K562 (cell line): ENCODE measurements at regions not wholly inside any gene's neighbourhood (a gene's known extent, or its start where the extent isn't known, plus 50 kb on each side); places are given as distances from the start of the nearest gene placed in this dataset.

ENCODE experiments used
- ATAC-seq: fragments of 200-7000 bp; cut with Tn5 transposase; 3 replicates; pipeline ENCODE4 v1.9.1; 2020; ENCODE audit warnings: moderate library complexity
- BruUV-seq: library from RNA; stranded (reverse); fragments of 400-500 nt; replicated peaks from 2 replicates; lab custom pipeline; 2021; lab: Mats Ljungman, UMichigan
- CTCF ChIA-PET: fragments of 300-600 bp; formaldehyde crosslinking; extraction: SDS; loops from one replicate; lab custom pipeline; 2021; ENCODE audit warnings: low intra/inter-chr PET ratio; lab: Yijun Ruan, JAX
- POLR2A ChIA-PET: fragments of 300-600, 350-650 bp; sonication (Branson Sonifier 250); formaldehyde crosslinking; extraction: SDS; loops from one replicate; lab custom pipeline; 2021; ENCODE audit warnings: antibody characterized with exemption, inconsistent platforms; lab: Yijun Ruan, JAX
- DNase-seq, 4 experiments: peaks; one replicate each; pipeline versions ENCODE4 v3.0.0 to v3.0.0-alpha.2; 2011 to 2018; ENCODE audit warnings: low spot score in 3 of 4, mixed read lengths in 3 of 4; ENCODE audit errors: extremely low read depth in 1 of 4
- FAIRE-seq: peaks from 2 replicates; lab custom pipeline; 2011; peaks lifted over from hg19 to GRCh38; lab: Jason Lieb, UNC
- H2AFZ ChIP-seq: 2 replicates; pipeline ENCODE4 v1.6.0; 2011; ENCODE audit warnings: low read depth, low read length, control low read depth, inconsistent platforms
- H3K27ac ChIP-seq: fragments of 200-600 bp; 3 replicates; pipeline ENCODE4 v1.8.0; 2011; ENCODE audit warnings: low read depth, mild to moderate bottlenecking, control low read depth, inconsistent platforms, low read length, moderate library complexity, mixed read lengths; ENCODE audit errors: extremely low read depth
- H3K27me3 ChIP-seq, 2 experiments: fragments of 300-600 bp in 1 of 2; 2 replicates in 1 of 2; 3 replicates in 1 of 2; pipeline versions ENCODE4 v1.6.0 to v1.8.0; 2011; ENCODE audit warnings: inconsistent platforms in 2 of 2, low read length in 2 of 2, mild to moderate bottlenecking in 1 of 2, mixed read lengths in 1 of 2, moderate library complexity in 1 of 2; ENCODE audit not compliant: control insufficient read depth in 2 of 2, insufficient read depth in 2 of 2
- H3K36me3 ChIP-seq: fragments of 300-600 bp; 3 replicates; pipeline ENCODE4 v1.8.0; 2011; ENCODE audit warnings: mild to moderate bottlenecking, low read length, inconsistent platforms; ENCODE audit not compliant: control insufficient read depth, insufficient read depth
- H3K4me1 ChIP-seq, 2 experiments: fragments of 200-600 bp in 1 of 2; replicated peaks in 1 of 2; 2 replicates in 1 of 2; 3 replicates in 1 of 2; pipeline versions ENCODE4 v1.5.1 to v1.8.0; 2011; ENCODE audit warnings: inconsistent platforms in 2 of 2, low read length in 2 of 2, mild to moderate bottlenecking in 1 of 2, mixed read lengths in 1 of 2, moderate library complexity in 1 of 2; ENCODE audit not compliant: control insufficient read depth in 2 of 2, insufficient read depth in 2 of 2
- H3K4me2 ChIP-seq: 2 replicates; pipeline ENCODE4 v1.6.1; 2011; ENCODE audit warnings: low read length, control low read depth, inconsistent platforms, mixed read lengths; ENCODE audit not compliant: insufficient read depth
- H3K4me3 ChIP-seq: fragments of 200-600 bp; sonication (generic), shearing (Covaris generic); 2 replicates; pipeline ENCODE4 v1.5.1; 2016; ENCODE audit warnings: control low read depth, inconsistent platforms
- H3K79me2 ChIP-seq: fragments of 200-600 bp; 3 replicates; pipeline ENCODE4 v1.8.0; 2011; ENCODE audit warnings: low read length, inconsistent platforms; ENCODE audit not compliant: control insufficient read depth, insufficient read depth
- H3K9ac ChIP-seq, 2 experiments: 2 replicates each; pipeline versions ENCODE4 v1.6.0 to v1.6.1; 2011; ENCODE audit warnings: low read depth in 2 of 2, low read length in 2 of 2, control low read depth in 1 of 2, inconsistent platforms in 1 of 2, mild to moderate bottlenecking in 1 of 2, mixed read lengths in 1 of 2; ENCODE audit not compliant: insufficient read depth in 1 of 2
- H3K9me1 ChIP-seq: one replicate; pipeline ENCODE4 v1.6.0; 2011; ENCODE audit warnings: inconsistent platforms, mild to moderate bottlenecking, low read length, moderate library complexity; ENCODE audit not compliant: control insufficient read depth, insufficient read depth
- H3K9me3 ChIP-seq: replicated peaks from 2 replicates; pipeline ENCODE4 v1.5.1; 2011; ENCODE audit warnings: low read depth, low read length, inconsistent platforms; ENCODE audit not compliant: control insufficient read depth, insufficient read depth
- H4K20me1 ChIP-seq: replicated peaks from 2 replicates; pipeline ENCODE4 v1.6.1; 2011; ENCODE audit warnings: low read length, inconsistent platforms, mixed read lengths; ENCODE audit not compliant: control insufficient read depth, insufficient read depth
- FOXJ2 ChIP-seq: fragments of 200-800 bp; sonication (Bioruptor generic); IDR thresholded peaks from 2 replicates; pipeline ENCODE4 v1.6.1; 2016; ENCODE audit warnings: missing genetic modification characterization, missing compliant biosample characterization
- MAFF ChIP-seq: IDR thresholded peaks from 2 replicates; pipeline ENCODE4 v1.6.1; 2012; ENCODE audit warnings: low read length, improper control_type of control experiment
- MYBL2 ChIP-seq, 2 experiments: fragments of 450-650 bp in 1 of 2; sonication (generic) in 1 of 2; formaldehyde crosslinking in 1 of 2; IDR thresholded peaks; 2 replicates each; pipeline versions ENCODE4 v1.6.1 to v1.8.1; 2017 to 2022; ENCODE audit warnings: borderline replicate concordance in 1 of 2, inconsistent platforms in 1 of 2, low read depth in 1 of 2, mild to moderate bottlenecking in 1 of 2, missing genetic modification reagents in 1 of 2, moderate library complexity in 1 of 2
- NR3C1 ChIP-seq: sonication (generic); formaldehyde crosslinking; IDR thresholded peaks from 2 replicates; pipeline ENCODE4 v1.8.1; 2022; ENCODE audit warnings: missing genetic modification reagents
- PKNOX1 ChIP-seq: fragments of 450-650 bp; IDR thresholded peaks from 2 replicates; pipeline ENCODE4 v1.6.1; 2016
- SMAD3 ChIP-seq: fragments of 450-650 bp; formaldehyde crosslinking; conservative IDR thresholded peaks from 2 replicates; pipeline ENCODE4 v1.4.0; 2020; ENCODE audit warnings: mild to moderate bottlenecking
- SREBF1 ChIP-seq: fragments of 150-350 bp; IDR thresholded peaks from 2 replicates; pipeline ENCODE4 v1.6.1; 2014; ENCODE audit warnings: antibody characterized with exemption, low read depth, low read length, borderline replicate concordance
- TRIM25 ChIP-seq: fragments of 450-650 bp; IDR thresholded peaks from 2 replicates; pipeline ENCODE4 v1.7.0; 2016; ENCODE audit warnings: borderline replicate concordance
- YY1 ChIP-seq, 3 experiments: IDR thresholded peaks; 2 replicates each; pipeline ENCODE4 v1.6.1; 2011; ENCODE audit warnings: low read length in 2 of 3, mild to moderate bottlenecking in 2 of 3, moderate library complexity in 2 of 3, borderline replicate concordance in 1 of 3, control low read depth in 1 of 3, low read depth in 1 of 3; ENCODE audit not compliant: insufficient read depth in 3 of 3, insufficient replicate concordance in 2 of 3, control insufficient read depth in 1 of 3, insufficient read length in 1 of 3; ENCODE audit errors: extremely low read depth in 1 of 3
- ZBTB2 ChIP-seq: fragments of 450-650 bp; IDR thresholded peaks from 2 replicates; pipeline ENCODE4 v1.6.1; 2016; ENCODE audit warnings: antibody characterized with exemption
- ZBTB26 ChIP-seq: fragments of 450-650 bp; formaldehyde crosslinking; IDR thresholded peaks from 2 replicates; pipeline ENCODE4 v1.4.0; 2022; ENCODE audit warnings: missing genetic modification characterization
- ZNF277 ChIP-seq: fragments of 250-450 bp; sonication (Bioruptor Pico); IDR thresholded peaks from 2 replicates; pipeline ENCODE4 v1.8.0; 2022; ENCODE audit warnings: inconsistent platforms, mild to moderate bottlenecking, moderate library complexity, borderline replicate concordance
- ZNF75A ChIP-seq: fragments of 450-650 bp; formaldehyde crosslinking; IDR thresholded peaks from 2 replicates; pipeline ENCODE4 v1.4.0; 2020; ENCODE audit warnings: mild to moderate bottlenecking
- WGBS: fragments of 100-300 bp; shearing (Covaris generic); methylation state at CpG from one replicate; pipeline ENCODE4 v1.1.6; 2016; ENCODE audit warnings: low coverage, mixed read lengths; ENCODE audit not compliant: insufficient coverage; ENCODE audit errors: missing lambda C conversion rate; 5-methylcytosine and 5-hydroxymethylcytosine counted together
- in situ Hi-C: fragments of 300-500 bp; cut with MboI; formaldehyde crosslinking; loops from 4 replicates; pipeline ENCODE4 v1.15.0; 2018; ENCODE audit warnings: inconsistent platforms, mixed read lengths
- intact Hi-C: fragments of 100-400 bp; cut with micrococcal nuclease; formaldehyde crosslinking; loops from 2 replicates; pipeline ENCODE4 v1.14.2; 2022

- FAIRE-seq (no peak), ATAC-seq (no peak), DNase-seq (no peak)
- Histone ChIP-seq H3K79me2 (no peaks in the 10 kb centered on the region), H3K27me3 (no peaks in the 10 kb centered on the region), H3K4me1 (no peaks in the 10 kb centered on the region), H3K4me2 (no peak overlapping the region), H2AFZ (no peak overlapping the region), H3K9me1 (no peaks in the 10 kb centered on the region), H4K20me1 (no peaks in the 10 kb centered on the region), H3K9me3 (no peaks in the 10 kb centered on the region), H3K27ac (no peak overlapping the region), H3K36me3 (no peaks in the 10 kb centered on the region), H3K9ac (no peak overlapping the region), H3K4me3 (no peak overlapping the region)
- WGBS: 2% methylated on average over 6 of the region's 6 CpGs
- intact Hi-C loops (no loop called here), in situ Hi-C loops (no loop called here)
- ChIA-PET CTCF (no interaction called here), POLR2A (interaction anchor here (1.2 kb wide), 1 partner anchor 50 kb away, joined by 3 read pairs; no protein-coding TSS in a partner anchor)
- BruUV-seq: no TSS peak
- no peak for TF ChIP-seq ZNF75A (CRISPR knock-in tag)
- no peak for TF ChIP-seq MAFF
- no peak for TF ChIP-seq YY1 (IDR thresholded peaks at IDR 0.05; ENCODE audit: borderline replicate concordance in 1 of 3, control insufficient read depth in 1 of 3, extremely low read depth in 1 of 3, insufficient read depth in 3 of 3, insufficient read length in 1 of 3, insufficient replicate concordance in 2 of 3, low read depth in 1 of 3, low read length in 2 of 3)
- TF ChIP-seq NR3C1: no peak
- no peak for TF ChIP-seq PKNOX1
- TF ChIP-seq ZBTB2: no peak
- no peak for TF ChIP-seq MYBL2 (IDR thresholded peaks at IDR 0.05; ENCODE audit: low read depth)
- TF ChIP-seq MYBL2 (CRISPR knock-in tag; IDR thresholded peaks at IDR 0.05; ENCODE audit: borderline replicate concordance): no peak
- TF ChIP-seq TRIM25: no peak
- no peak for TF ChIP-seq SREBF1
- TF ChIP-seq SMAD3: no peak
- TF ChIP-seq ZBTB26 (CRISPR knock-in tag): no peak
- TF ChIP-seq ZNF277 (CRISPR knock-in tag): no peak
- TF ChIP-seq FOXJ2 (tag): no peak
Measured at GRCh38 chr7:19920166-19920565, 146.7 kb upstream of the TMEM196 start.
